Neutrophil (primary cell): ENCODE measurements at regions not wholly inside any gene's neighbourhood (a gene's known extent, or its start where the extent isn't known, plus 50 kb on each side); places are given as distances from the start of the nearest gene placed in this dataset.

Source experiments
- H3K27ac ChIP-seq: fragments of 200-600 bp; sonication (generic); 2 replicates; pipeline ENCODE4 v1.5.1; 2016; ENCODE audit warnings: mild to moderate bottlenecking, moderate library complexity
- H3K27me3 ChIP-seq: fragments of 200-600 bp; sonication (generic); 2 replicates; pipeline ENCODE4 v1.6.0; 2016; ENCODE audit warnings: mild to moderate bottlenecking
- H3K36me3 ChIP-seq: fragments of 200-600 bp; sonication (generic); 2 replicates; pipeline ENCODE4 v1.5.1; 2017
- H3K4me1 ChIP-seq, 2 experiments: fragments of 200-600 bp in 1 of 2; sonication (generic) in 1 of 2; 1 replicate in 1 of 2; 2 replicates in 1 of 2; pipeline versions ENCODE4 v1.5.1 to v1.6.1; 2013 to 2016; ENCODE audit warnings: low read depth in 1 of 2, low read length in 1 of 2, mild to moderate bottlenecking in 1 of 2, moderate library complexity in 1 of 2; ENCODE audit not compliant: control insufficient read depth in 1 of 2, insufficient read depth in 1 of 2
- H3K4me3 ChIP-seq, 2 experiments: fragments of 200-600 bp in 1 of 2; sonication (generic) in 1 of 2; 1 replicate in 1 of 2; 2 replicates in 1 of 2; pipeline ENCODE4 v1.5.1; 2013 to 2016; ENCODE audit warnings: low read depth in 1 of 2, low read length in 1 of 2, mild to moderate bottlenecking in 1 of 2, moderate library complexity in 1 of 2
- H3K9me3 ChIP-seq: fragments of 200-600 bp; sonication (generic); 2 replicates; pipeline ENCODE4 v1.5.1; 2016
- TF ChIP-seq, protein P1 (sequence below): fragments of 200-600 bp; sonication (generic); IDR thresholded peaks from 2 replicates; pipeline ENCODE4 v1.5.1; 2016; ENCODE audit warnings: antibody characterized with exemption

DNA sequence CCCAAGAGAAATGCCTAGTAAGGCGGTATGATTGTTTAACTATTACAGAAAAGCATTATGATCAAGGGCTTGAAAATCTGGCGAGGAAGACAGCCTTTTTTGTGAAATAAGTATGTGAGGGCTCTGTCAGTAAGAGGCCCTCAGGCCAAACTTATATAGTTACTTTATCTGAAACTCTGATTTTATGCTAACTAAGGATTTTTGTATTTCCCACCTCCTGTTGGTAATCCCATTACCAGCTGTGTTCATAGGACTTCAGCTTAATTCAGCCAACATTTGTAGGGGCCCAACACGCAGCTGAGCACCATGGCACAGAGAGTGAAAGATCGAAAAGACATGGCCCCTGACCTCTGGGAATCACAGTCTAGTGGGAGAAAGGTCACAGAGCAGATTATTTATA, 318.3 kb upstream of the WWC1 start:
- H3K4me3 ChIP-seq, result no peak overlapping the region
- H3K9me3 ChIP-seq, result no peaks in the 10 kb centered on the region
- no peak overlapping the region for H3K27ac ChIP-seq
- H3K36me3 ChIP-seq, result no peaks in the 10 kb centered on the region
- TF ChIP-seq, protein P1, sequence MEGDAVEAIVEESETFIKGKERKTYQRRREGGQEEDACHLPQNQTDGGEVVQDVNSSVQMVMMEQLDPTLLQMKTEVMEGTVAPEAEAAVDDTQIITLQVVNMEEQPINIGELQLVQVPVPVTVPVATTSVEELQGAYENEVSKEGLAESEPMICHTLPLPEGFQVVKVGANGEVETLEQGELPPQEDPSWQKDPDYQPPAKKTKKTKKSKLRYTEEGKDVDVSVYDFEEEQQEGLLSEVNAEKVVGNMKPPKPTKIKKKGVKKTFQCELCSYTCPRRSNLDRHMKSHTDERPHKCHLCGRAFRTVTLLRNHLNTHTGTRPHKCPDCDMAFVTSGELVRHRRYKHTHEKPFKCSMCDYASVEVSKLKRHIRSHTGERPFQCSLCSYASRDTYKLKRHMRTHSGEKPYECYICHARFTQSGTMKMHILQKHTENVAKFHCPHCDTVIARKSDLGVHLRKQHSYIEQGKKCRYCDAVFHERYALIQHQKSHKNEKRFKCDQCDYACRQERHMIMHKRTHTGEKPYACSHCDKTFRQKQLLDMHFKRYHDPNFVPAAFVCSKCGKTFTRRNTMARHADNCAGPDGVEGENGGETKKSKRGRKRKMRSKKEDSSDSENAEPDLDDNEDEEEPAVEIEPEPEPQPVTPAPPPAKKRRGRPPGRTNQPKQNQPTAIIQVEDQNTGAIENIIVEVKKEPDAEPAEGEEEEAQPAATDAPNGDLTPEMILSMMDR, result no peak
- no peaks in the 10 kb centered on the region for H3K4me1 ChIP-seq
- no peaks in the 10 kb centered on the region for H3K27me3 ChIP-seq

DNA sequence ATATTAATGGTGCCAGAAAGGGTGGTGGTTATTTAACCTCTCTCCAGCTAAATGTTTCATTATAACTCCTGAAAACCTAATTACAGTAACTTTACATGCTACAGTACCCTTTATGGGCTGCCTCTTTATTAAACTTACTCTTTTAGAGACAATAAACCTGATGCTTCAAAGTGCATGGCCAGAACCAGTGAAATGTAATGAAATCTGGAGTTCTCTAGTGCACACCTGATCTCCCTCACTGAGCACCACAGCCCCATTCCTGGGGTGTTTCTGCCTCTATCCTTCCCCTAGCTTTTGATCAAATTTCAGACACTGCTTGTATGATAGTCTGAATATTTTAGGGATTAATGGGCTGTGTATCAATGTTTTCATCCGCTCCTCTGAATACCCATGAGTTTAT, 306.5 kb upstream of the WWC1 start:
- Histone ChIP-seq H3K4me1 (no peaks in the 10 kb centered on the region), H3K27me3 (no peaks in the 10 kb centered on the region), H3K4me3 (no peak overlapping the region), H3K9me3 (no peaks in the 10 kb centered on the region), H3K27ac (no peak overlapping the region), H3K36me3 (no peaks in the 10 kb centered on the region)
- TF ChIP-seq, protein P1, result no peak

DNA sequence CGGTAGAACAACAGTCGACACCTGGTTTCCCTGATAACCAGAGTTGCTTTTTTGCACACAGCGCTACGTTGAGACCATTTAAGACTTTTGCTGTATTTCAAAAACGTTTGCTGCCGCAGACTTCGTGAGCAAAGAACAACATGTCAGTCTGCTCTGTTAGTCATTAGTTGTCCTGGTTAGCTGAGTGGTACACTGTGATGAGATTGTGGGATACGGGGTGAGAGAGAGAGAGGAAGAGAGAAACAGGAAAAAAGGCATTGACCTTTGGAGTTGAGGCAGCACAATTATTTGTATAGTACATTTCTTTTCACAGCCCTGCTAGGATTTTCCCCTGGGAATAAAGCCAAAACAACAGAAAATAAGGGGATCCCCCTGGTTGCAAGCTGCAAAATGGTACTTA, 306.1 kb upstream of the WWC1 start:
- no peaks in the 10 kb centered on the region for H3K4me1 ChIP-seq
- H3K4me3 ChIP-seq, result no peak overlapping the region
- no peaks in the 10 kb centered on the region for H3K27me3 ChIP-seq
- H3K27ac ChIP-seq, result no peak overlapping the region
- TF ChIP-seq, protein P1, result no peak
- no peaks in the 10 kb centered on the region for H3K9me3 ChIP-seq
- H3K36me3 ChIP-seq, result no peaks in the 10 kb centered on the region

DNA sequence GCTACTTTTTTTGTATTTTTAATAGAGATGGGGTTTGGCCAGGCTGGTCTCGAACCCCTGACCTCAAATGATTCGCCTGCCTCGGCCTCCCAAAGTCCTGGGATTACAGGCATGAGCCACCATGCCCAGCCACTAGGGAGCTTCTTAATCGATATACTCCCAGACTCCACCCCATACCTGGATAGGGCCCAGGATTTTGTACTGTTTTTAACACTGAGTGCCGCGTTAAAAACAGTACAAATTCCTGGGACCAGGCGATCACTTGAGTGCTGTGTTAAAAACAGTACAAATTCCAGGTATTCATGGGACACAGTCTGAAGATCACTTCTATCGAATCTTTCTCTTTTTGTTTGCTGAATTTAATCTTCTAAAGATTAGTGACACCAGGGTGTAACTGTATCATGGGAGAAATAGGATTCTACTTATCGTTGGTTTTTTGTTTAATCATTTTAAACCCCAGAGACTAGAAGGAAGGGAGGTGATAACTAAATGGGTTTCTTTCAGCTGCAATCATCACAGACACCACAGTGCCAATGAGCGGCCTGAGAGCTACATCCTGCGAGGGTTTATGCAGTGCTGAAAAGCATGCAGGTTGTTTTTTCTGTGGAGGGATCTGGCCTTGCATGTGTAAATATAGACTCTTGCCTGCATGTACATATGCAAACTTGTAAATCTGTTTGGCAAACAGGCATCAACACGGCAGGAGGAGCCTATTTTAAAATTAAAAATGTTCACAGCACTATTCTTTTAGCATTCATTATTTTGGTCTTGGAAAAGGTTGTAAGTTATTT, 303.8 kb upstream of the WWC1 start:
- TF ChIP-seq, protein P1, result no peak
- H3K27ac ChIP-seq, result no peak overlapping the region
- no peaks in the 10 kb centered on the region for H3K27me3 ChIP-seq
- no peaks in the 10 kb centered on the region for H3K4me1 ChIP-seq
- H3K4me3 ChIP-seq, result no peak overlapping the region
- H3K9me3 ChIP-seq, result no peaks in the 10 kb centered on the region
- H3K36me3 ChIP-seq, result no peaks in the 10 kb centered on the region

DNA sequence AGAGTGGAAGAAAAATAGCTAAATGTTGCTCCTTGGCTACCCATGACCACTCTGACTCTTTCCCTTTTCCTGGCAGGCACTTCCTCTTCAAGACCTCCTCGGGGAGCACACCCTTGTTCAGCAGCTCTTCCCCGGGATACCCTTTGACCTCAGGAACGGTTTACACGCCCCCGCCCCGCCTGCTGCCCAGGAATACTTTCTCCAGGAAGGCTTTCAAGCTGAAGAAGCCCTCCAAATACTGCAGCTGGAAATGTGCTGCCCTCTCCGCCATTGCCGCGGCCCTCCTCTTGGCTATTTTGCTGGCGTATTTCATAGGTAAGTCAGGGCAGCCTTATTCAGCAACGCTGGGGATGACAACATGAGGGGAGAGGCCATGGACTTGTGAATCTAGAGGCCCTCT, 298.6 kb upstream of the WWC1 start:
- H3K36me3 ChIP-seq, result no peaks in the 10 kb centered on the region
- no peak overlapping the region for H3K4me3 ChIP-seq
- H3K4me1 ChIP-seq, result no peaks in the 10 kb centered on the region
- H3K9me3 ChIP-seq, result no peaks in the 10 kb centered on the region
- H3K27me3 ChIP-seq, result no peaks in the 10 kb centered on the region
- H3K27ac ChIP-seq, result no peak overlapping the region
- TF ChIP-seq, protein P1, result no peak
